GM12878 (cell line): ENCODE measurements at regions not wholly inside any gene's neighbourhood (a gene's known extent, or its start where the extent isn't known, plus 50 kb on each side); places are given as distances from the start of the nearest gene placed in this dataset.

ENCODE experiments used
- ATAC-seq: fragments of 200-7000 bp; cut with Tn5 transposase; 3 replicates; pipeline ENCODE4 v1.9.1; 2020; ENCODE audit warnings: mild to moderate bottlenecking, moderate library complexity
- BruUV-seq: library from RNA; stranded (reverse); fragments of 400-500 nt; replicated peaks from 2 replicates; lab custom pipeline; 2021; lab: Mats Ljungman, UMichigan
- CTCF ChIA-PET: fragments of 300-600 bp; sonication (Branson Sonifier 250); formaldehyde crosslinking; extraction: SDS; loops from one replicate; lab custom pipeline; 2021; ENCODE audit warnings: inconsistent platforms; lab: Yijun Ruan, JAX
- POLR2A ChIA-PET: fragments of 350-600 bp; formaldehyde crosslinking; extraction: SDS; loops from one replicate; lab custom pipeline; 2021; ENCODE audit warnings: inconsistent platforms; lab: Charles Lee
- RAD21 ChIA-PET: fragments of 300-600 bp; sonication (Branson Sonifier 250); formaldehyde crosslinking; loops from one replicate; lab custom pipeline; 2023; ENCODE audit warnings: antibody characterized with exemption; ENCODE audit not compliant: unreplicated experiment; lab: Charles Lee
- SMC1A ChIA-PET: fragments of 300-600 bp; sonication (Branson Sonifier 250); formaldehyde crosslinking; loops from one replicate; lab custom pipeline; 2023; ENCODE audit not compliant: unreplicated experiment, uncharacterized antibody; lab: Charles Lee
- DNase-seq: peaks from one replicate; pipeline ENCODE4 v3.0.0-alpha.2; 2011; ENCODE audit warnings: low read depth, low spot score
- FAIRE-seq: peaks from 3 replicates; lab custom pipeline; 2011; peaks lifted over from hg19 to GRCh38; lab: Jason Lieb, UNC
- H2AFZ ChIP-seq: 2 replicates; pipeline ENCODE4 v1.6.0; 2011; ENCODE audit warnings: low read depth, low read length, control low read depth; ENCODE audit not compliant: control insufficient read depth
- H3K27ac ChIP-seq: 2 replicates; pipeline ENCODE4 v1.5.1; 2011; ENCODE audit warnings: control low read depth; ENCODE audit not compliant: control insufficient read depth, insufficient read depth
- H3K27me3 ChIP-seq, 2 experiments: replicated peaks in 1 of 2; 2 replicates each; pipeline versions ENCODE4 v1.6.0 to v1.6.1; 2011; ENCODE audit warnings: low read length in 1 of 2; ENCODE audit not compliant: control insufficient read depth in 2 of 2, insufficient read depth in 2 of 2
- H3K36me3 ChIP-seq, 2 experiments: 2 replicates each; pipeline ENCODE4 v1.5.1; 2011; ENCODE audit warnings: low read length in 1 of 2; ENCODE audit not compliant: control insufficient read depth in 2 of 2, insufficient read depth in 2 of 2
- H3K4me1 ChIP-seq: 2 replicates; pipeline ENCODE4 v1.6.1; 2011; ENCODE audit warnings: mild to moderate bottlenecking, low read length, moderate library complexity, mixed read lengths; ENCODE audit not compliant: control insufficient read depth, insufficient read depth
- H3K4me2 ChIP-seq: 2 replicates; pipeline ENCODE4 v1.6.0; 2011; ENCODE audit warnings: control low read depth; ENCODE audit not compliant: control insufficient read depth, insufficient read depth
- H3K4me3 ChIP-seq: fragments of 200-600 bp; sonication (generic); 2 replicates; pipeline ENCODE4 v1.5.1; 2016
- H3K79me2 ChIP-seq: 2 replicates; pipeline ENCODE4 v1.6.0; 2011; ENCODE audit warnings: low read length; ENCODE audit not compliant: control insufficient read depth, insufficient read depth
- H3K9ac ChIP-seq: 2 replicates; pipeline ENCODE4 v1.8.0; 2011; ENCODE audit warnings: low read length, control low read depth, mixed read lengths; ENCODE audit not compliant: control insufficient read depth, insufficient read depth
- H3K9me3 ChIP-seq: replicated peaks from 3 replicates; pipeline ENCODE4 v1.5.1; 2011; ENCODE audit warnings: mild to moderate bottlenecking, low read length; ENCODE audit not compliant: control insufficient read depth, insufficient read depth
- H4K20me1 ChIP-seq: 2 replicates; pipeline ENCODE4 v1.6.0; 2011; ENCODE audit not compliant: control insufficient read depth, insufficient read depth
- BHLHE40 ChIP-seq, 2 experiments: fragments of 450-650 bp in 1 of 2; IDR thresholded peaks; 2 replicates each; pipeline ENCODE4 v1.6.1; 2011 to 2017; ENCODE audit warnings: low read depth in 2 of 2, borderline replicate concordance in 1 of 2, improper control_type of control experiment in 1 of 2, low read length in 1 of 2, mild to moderate bottlenecking in 1 of 2
- EP300 ChIP-seq, 2 experiments: fragments of 150-350 bp in 1 of 2; IDR thresholded peaks; 2 replicates each; pipeline ENCODE4 v1.6.1; 2011 to 2012; ENCODE audit warnings: low read depth in 2 of 2, low read length in 2 of 2, borderline replicate concordance in 1 of 2, improper control_type of control experiment in 1 of 2, inconsistent platforms in 1 of 2; ENCODE audit not compliant: control insufficient read depth in 1 of 2
- MAX ChIP-seq: IDR thresholded peaks from 2 replicates; pipeline ENCODE4 v1.6.1; 2012; ENCODE audit warnings: low read depth, low read length, improper control_type of control experiment
- MEF2B ChIP-seq: fragments of 450-650 bp; IDR thresholded peaks from 2 replicates; pipeline ENCODE4 v1.6.1; 2018; ENCODE audit warnings: mild to moderate bottlenecking, moderate library complexity; ENCODE audit not compliant: partially characterized antibody, poor library complexity, severe bottlenecking
- MTA3 ChIP-seq: IDR thresholded peaks from 2 replicates; pipeline ENCODE4 v1.6.1; 2012; ENCODE audit warnings: low read length, inconsistent platforms, borderline replicate concordance
- REST ChIP-seq: IDR thresholded peaks from 2 replicates; pipeline ENCODE4 v1.6.1; 2012; ENCODE audit warnings: mild to moderate bottlenecking, low read depth, low read length
- SKIL ChIP-seq: fragments of 450-650 bp; IDR thresholded peaks from 2 replicates; pipeline ENCODE4 v1.6.1; 2017; ENCODE audit warnings: mild to moderate bottlenecking, low read depth, inconsistent platforms; ENCODE audit not compliant: poor library complexity, severe bottlenecking
- SMC3 ChIP-seq: IDR thresholded peaks from 2 replicates; pipeline ENCODE4 v1.6.1; 2011; ENCODE audit warnings: low read length, improper control_type of control experiment, borderline replicate concordance
- SPI1 ChIP-seq: IDR thresholded peaks from 2 replicates; pipeline ENCODE4 v1.6.1; 2011; ENCODE audit warnings: low read depth, mild to moderate bottlenecking, low read length, moderate library complexity, borderline replicate concordance; ENCODE audit not compliant: insufficient read depth
- ZNF207 ChIP-seq: fragments of 450-650 bp; IDR thresholded peaks from 2 replicates; pipeline ENCODE4 v1.6.1; 2014; ENCODE audit warnings: antibody characterized with exemption, mild to moderate bottlenecking, borderline replicate concordance
- ZNF274 ChIP-seq: IDR thresholded peaks from one replicate; pipeline ENCODE4 v1.8.0; 2011; ENCODE audit not compliant: insufficient read length, insufficient read depth
- WGBS: methylation state at CpG from one replicate; pipeline ENCODE4 v1.1.6; 2016; ENCODE audit warnings: low lambda C conversion rate; ENCODE audit not compliant: insufficient replicate concordance, insufficient coverage; ENCODE audit errors: missing lambda C conversion rate; 5-methylcytosine and 5-hydroxymethylcytosine counted together
- in situ Hi-C: fragments of 300-500 bp; cut with MboI; formaldehyde crosslinking; loops from 9 replicates; pipeline ENCODE4 v1.14.3; 2018; ENCODE audit warnings: mixed read lengths
- intact Hi-C: fragments of 100-400 bp; cut with micrococcal nuclease; formaldehyde crosslinking; loops from one replicate; pipeline ENCODE4 v1.14.2; 2022; ENCODE audit not compliant: unreplicated experiment
- TF ChIP-seq, protein P1 (sequence below): fragments of 450-650 bp; conservative IDR thresholded peaks from 2 replicates; pipeline ENCODE4 v1.6.1; 2017; ENCODE audit warnings: mild to moderate bottlenecking, moderate library complexity

DNA sequence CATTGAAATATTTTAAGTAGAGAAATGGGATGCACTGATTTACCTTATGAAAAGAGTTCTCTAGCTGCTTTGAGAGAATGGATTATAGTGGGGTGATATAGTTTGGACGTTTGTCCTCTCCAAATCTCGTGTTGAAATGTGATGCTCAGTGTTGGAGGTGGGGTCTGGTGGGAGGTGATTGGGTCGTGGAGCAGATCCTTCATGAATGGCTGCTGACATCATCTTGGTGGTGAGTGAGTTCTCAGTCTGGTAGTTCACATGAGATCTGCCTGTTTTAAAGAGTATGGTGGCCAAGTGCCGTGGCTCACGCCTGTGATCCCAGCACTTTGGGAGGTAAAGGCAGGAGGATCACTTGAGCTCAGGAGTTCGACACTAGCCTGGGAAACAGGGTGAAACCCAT, 58.7 kb upstream of the SH3RF3 start (continued):
- TF ChIP-seq SKIL, result no peak

GRCh38 chr2:109069331-109070194, 59.4 kb upstream of the SH3RF3 start:
- Histone ChIP-seq H4K20me1 (no peaks in the 10 kb centered on the region), H3K9ac (no peak overlapping the region), H3K4me2 (no peak overlapping the region), H3K9me3 (no peaks in the 10 kb centered on the region), H3K4me1 (no peaks in the 10 kb centered on the region), H3K27ac (no peak overlapping the region), H3K36me3 (no peaks in the 10 kb centered on the region), H3K79me2 (no peaks in the 10 kb centered on the region), H3K4me3 (no peak overlapping the region), H2AFZ (no peak overlapping the region), H3K27me3 (no peaks in the 10 kb centered on the region; a peak in 1 of 4 replicates)
- no peak for FAIRE-seq
- POLR2A ChIA-PET, result no interaction called here
- ATAC-seq, result no peak
- no peak for DNase-seq
- RAD21 ChIA-PET, result no interaction called here
- SMC1A ChIA-PET, result no interaction called here
- 24% methylated on average over 9 of the region's 9 CpGs for WGBS
- CTCF ChIA-PET, result interaction anchor here (1.9 kb wide), 1 partner anchor 10 kb away, joined by 4 read pairs; no protein-coding TSS in a partner anchor
- in situ Hi-C loops, result no loop called here
- BruUV-seq, result no TSS peak
- intact Hi-C loops, result no loop called here
- TF ChIP-seq EP300 (IDR thresholded peaks at IDR 0.05; ENCODE audit: borderline replicate concordance in 1 of 2, control insufficient read depth in 1 of 2, low read depth in 2 of 2, low read length in 2 of 2) (no peak), REST (no peak), ZNF207 (no peak), SMC3 (no peak), BHLHE40 (IDR thresholded peaks at IDR 0.05; ENCODE audit: borderline replicate concordance in 1 of 2, low read depth in 2 of 2, low read length in 1 of 2) (no peak), MAX (no peak), MEF2B (no peak), SPI1 (no peak), ZNF274 (no peak), MTA3 (no peak)
- TF ChIP-seq, protein P1, sequence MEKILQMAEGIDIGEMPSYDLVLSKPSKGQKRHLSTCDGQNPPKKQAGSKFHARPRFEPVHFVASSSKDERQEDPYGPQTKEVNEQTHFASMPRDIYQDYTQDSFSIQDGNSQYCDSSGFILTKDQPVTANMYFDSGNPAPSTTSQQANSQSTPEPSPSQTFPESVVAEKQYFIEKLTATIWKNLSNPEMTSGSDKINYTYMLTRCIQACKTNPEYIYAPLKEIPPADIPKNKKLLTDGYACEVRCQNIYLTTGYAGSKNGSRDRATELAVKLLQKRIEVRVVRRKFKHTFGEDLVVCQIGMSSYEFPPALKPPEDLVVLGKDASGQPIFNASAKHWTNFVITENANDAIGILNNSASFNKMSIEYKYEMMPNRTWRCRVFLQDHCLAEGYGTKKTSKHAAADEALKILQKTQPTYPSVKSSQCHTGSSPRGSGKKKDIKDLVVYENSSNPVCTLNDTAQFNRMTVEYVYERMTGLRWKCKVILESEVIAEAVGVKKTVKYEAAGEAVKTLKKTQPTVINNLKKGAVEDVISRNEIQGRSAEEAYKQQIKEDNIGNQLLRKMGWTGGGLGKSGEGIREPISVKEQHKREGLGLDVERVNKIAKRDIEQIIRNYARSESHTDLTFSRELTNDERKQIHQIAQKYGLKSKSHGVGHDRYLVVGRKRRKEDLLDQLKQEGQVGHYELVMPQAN, result no peak
